Activated CD8-positive, alpha-beta memory T cell treated with anti-CD3 and anti-CD28 coated beads for 24 hours (primary cell): ENCODE measurements at regions not wholly inside any gene's neighbourhood (a gene's known extent, or its start where the extent isn't known, plus 50 kb on each side); places are given as distances from the start of the nearest gene placed in this dataset.

Experiments
- DNase-seq: peaks from one replicate; pipeline ENCODE4 v3.0.0-alpha.2; 2020

GRCh38 chr10:120382360-120382759 is 74.7 kb upstream of the PLPP4 start:
- no peak for DNase-seq

DNA sequence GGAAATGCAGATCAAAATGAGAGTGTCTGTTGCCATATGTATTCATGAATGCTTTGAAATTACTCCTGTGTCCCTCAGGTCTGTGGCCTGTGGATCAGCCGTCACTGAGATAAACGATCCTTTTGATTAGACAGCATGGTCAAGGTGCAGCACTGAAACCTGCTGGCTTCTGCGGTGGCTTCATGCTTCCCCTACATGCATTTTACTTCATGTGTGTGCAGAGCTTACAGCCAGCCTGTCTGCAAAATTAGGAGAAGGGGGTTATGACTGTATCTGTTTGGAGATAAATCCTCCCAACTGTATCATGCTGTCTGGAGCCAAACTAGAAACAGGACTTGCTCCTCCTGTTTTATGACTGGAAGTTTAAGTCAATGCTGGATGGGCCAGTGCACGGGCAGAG is 71.0 kb upstream of the PLPP4 start:
- no peak for DNase-seq

DNA sequence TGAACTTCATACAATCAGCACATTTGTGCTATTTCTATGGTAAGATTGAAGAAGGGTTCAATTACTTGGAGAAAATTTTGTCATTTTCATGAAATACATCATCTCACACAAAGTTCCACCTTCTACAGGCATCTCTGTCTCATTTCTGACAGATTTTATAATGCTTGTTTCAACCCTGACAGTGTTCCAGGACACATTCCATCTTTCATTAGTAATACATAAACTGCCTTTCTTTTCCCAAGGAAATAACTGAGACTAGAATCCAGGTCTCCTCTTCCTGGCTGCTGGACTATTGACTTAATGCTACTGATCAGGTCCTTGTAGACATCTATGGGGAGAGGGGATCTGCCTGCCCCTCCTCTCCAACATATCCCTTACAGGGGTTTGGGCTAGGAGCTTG is 70.1 kb upstream of the PLPP4 start:
- no peak for DNase-seq

DNA sequence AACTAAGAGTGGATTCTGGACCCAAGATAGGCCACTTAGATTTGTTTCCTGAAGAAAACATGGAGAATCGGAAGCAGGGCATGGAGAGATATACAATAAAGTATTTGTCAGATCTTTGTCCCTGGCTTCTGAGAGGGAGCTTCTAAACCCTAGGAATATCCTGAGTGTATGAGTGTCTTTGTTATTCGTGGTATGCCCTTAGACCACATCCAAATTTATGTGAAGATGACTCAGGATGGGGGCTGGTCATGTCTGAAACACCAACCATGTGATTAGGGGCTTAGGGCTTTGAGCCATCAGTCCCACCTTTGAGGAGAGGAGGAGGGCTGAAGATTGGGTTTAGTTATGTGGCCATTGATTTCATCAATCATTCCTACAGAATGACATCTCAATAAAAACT is 69.7 kb upstream of the PLPP4 start:
- no peak for DNase-seq

GRCh38 chr10:120392245-120392644 is 64.8 kb upstream of the PLPP4 start:
- no peak for DNase-seq

DNA sequence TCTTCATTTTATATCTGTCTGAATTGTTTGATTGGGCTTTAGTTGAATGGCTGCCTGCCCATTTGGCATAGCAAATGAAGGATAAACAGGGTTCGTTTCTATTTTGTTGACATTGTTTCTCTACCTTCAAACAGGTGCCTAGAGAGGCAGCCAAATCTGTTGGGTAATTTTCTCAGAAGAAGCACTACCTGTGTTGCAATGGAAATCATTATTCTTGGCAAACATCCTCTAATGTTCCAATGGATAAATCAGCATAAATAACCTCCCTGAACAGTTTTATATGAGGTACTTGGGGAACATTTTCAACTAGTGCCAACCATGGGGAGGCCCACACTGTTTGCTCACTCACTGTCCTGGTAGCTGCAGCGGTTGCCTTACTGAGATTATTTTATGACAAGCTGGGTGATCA is 64.4 kb upstream of the PLPP4 start:
- DNase-seq = no peak

DNA sequence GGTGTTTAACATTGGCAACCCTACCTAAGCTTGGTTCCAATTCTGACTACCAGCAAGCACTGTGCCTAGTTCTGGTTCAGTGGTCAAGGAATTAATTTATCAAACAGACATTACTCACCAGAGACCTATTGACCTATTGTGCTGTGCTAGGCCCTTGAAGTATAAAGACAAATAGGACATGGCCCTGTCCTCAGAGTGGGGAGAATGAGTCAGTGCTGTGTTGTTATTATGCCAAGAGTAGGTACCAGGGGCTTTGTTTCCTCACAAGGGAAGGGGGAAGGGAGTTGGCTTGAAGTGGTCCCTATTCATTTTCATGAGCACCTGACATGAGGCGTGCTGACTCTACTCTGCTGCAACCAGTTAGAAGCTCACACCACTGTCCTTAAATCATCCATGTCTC is 62.6 kb upstream of the PLPP4 start:
- no peak for DNase-seq

GRCh38 chr10:120396228-120396627 is 60.8 kb upstream of the PLPP4 start:
- DNase-seq = no peak

GRCh38 chr10:120398180-120398579 is 58.8 kb upstream of the PLPP4 start:
- no peak for DNase-seq

DNA sequence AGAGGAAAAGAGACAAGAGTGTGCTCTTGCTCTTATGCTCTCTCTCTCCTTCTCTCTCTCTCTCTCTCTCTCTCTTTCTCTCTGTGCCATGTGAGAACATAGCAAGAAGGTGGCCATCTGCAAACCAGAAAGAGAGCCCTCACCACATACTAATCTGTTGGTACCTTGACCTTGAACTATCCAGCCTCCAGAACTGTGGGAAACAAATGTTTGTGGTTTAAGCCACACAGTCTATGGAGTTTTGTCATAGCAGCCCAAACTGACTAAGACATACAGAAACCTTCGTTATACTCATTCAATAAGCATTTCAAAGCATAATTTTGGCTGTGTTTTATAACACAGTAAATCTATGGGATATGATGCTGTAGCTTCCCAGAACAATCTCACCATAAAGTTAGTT is 56.4 kb upstream of the PLPP4 start:
- DNase-seq = no peak

- DNase-seq = no peak
Measured at GRCh38 chr10:120402147-120402766, 54.8 kb upstream of the PLPP4 start.

DNA sequence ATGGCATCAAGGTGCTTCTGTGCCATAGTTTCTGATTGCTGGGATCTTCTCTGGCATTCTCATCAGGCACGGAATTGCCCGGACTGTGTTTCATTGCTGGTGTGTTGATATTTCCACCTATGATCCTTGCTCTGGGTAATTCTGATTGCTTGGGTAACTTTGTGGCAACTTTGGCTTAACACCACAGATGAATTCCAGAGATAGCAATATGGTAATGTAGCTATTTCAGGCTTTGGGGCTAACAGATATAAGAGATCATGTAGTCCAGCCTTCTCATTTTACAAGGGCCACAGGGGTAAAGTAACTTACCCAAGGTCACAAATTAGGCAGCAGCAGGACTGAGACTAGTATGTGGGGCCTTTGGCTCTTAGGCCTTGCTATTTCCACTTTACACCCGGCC is 53.9 kb upstream of the PLPP4 start:
- no peak for DNase-seq

- no peak for DNase-seq
Measured at GRCh38 chr10:120406376-120406775, 50.7 kb upstream of the PLPP4 start.
